Activated T-cell treated with anti-CD3 and anti-CD28 coated beads for 4 hours (primary cell): ENCODE measurements at regions not wholly inside any gene's neighbourhood (a gene's known extent, or its start where the extent isn't known, plus 50 kb on each side); places are given as distances from the start of the nearest gene placed in this dataset.

ENCODE experiments used
- DNase-seq: peaks from one replicate; pipeline ENCODE4 v3.0.0-alpha.2; 2020

- no peak for DNase-seq
These were observed 236.0 kb upstream of the CIBAR2 start for GRCh38 chr16:85348065-85348840.

DNA sequence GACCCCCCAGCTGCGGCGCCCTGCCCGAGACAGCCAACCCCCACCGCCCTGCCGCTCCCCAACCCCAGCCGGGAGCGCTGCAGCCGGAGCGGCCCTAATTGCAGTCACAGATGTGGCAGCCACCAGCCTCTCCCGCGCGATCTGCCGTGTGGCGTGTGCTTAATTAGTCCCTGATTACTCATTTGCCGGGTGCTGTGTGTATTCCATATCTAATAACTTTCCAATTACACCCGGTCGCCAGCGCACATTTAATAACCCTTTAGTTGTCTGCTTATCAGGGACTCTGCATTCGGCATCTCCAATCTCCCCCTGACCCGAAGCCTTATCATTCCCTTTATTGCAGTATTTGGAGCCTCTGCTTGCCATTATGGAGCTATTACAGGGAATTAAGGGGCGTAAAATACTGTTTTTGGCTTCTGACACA, 236.7 kb upstream of the CIBAR2 start:
- no peak for DNase-seq

DNA sequence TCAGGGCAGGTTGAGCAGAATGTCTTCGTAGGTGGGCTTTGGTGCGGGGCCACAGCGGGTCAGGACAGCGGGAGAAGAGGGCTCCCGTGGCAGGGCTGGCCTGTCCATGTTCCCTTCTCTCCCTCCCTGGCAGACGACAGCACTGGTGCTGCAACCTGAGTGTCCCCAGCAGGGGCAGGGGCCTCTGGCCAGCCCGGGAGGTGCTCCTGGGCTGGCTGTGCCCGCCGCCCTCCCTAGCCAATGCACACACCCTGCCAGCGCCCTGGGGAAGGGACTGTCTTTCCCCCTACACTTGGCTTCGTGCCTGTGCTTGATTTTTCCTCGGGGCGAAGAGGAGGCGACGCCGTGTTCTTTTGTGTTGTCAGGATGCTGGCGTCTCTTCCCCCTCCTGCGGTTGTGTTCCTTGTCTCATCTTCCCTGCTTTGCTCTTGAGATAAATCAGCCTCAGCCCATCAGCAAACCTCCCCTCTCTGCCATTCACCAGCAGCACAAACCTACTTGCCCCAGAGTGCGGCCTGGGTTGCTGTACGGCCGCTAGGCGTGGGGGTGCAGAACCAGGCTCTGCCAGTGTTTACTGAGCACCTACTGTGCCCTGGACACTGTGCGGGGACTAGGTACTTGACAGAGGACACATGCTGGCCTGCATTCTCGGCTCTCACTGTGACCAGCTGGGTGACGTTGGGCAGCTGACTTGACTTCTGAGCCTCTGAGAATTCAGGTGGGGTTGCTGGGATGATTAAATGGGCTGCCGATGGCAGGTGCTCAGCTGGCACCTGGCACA, 237.3 kb upstream of the CIBAR2 start:
- DNase-seq, result no peak

GRCh38 chr16:85350146-85350728, 238.0 kb upstream of the CIBAR2 start:
- DNase-seq, result no peak

DNA sequence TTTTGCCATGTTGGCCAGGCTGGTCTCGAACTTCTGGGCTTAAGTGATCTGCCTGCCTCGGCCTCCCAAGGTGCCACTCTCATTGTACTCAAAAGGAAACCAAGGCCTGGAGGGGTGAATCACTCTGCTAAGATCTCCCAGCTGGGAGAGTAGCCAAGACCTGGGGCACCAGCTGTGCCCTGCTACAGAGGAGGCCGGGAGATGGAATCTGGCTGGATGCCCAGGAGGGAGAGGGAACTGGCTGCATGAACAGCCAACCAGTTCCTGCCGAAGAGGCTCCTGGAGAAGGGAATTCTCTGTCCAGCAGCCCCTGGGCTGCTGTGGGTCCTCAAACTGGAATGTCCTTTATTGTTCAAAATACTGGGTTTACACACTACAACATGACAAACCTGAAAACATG, 238.7 kb upstream of the CIBAR2 start:
- DNase-seq, result no peak

GRCh38 chr16:85353013-85353412, 240.7 kb upstream of the CIBAR2 start:
- no peak for DNase-seq

DNA sequence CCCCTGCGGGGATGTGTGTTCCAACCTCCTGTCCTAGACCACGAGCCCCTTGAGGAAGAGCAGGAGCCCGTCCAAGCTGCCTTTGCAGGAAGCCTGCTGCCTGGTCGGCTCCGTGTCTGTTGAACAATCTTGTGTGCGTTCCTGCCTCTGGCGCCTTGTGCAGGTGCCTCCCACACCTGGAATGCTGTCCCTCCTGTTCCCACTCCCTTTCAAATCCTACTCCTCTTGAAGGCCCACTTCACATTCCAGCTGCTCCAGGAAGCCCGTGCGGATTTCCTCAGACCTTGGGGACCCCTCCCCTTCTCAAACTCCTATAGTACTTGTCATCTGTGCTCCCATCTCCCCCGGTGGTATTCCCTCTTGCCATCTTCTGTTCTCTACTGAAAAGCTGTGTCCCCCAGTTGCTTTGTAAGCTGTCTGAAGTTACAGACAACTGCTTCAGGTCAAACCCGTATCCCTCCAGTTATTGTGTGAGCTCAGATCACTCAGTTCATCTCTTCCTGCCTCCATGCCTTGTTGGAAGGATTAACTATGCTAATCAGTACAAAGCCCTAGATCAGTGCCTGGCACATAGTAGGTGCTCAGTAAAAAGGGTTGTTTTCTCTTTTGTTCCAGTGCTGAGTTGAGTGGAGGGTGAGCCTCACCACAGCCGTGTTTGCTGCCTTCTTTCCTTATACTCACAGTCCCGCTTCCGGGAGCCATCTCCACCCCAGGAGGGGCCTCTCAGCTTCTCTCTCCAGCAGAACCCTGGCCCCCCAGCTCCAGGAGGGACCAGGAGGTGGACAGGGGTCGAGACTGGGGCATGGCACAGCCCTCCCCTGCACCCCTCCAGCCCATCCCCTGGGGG, 241.8 kb upstream of the CIBAR2 start:
- no peak for DNase-seq

GRCh38 chr16:85354686-85355514, 242.6 kb upstream of the CIBAR2 start:
- DNase-seq, result no peak

DNA sequence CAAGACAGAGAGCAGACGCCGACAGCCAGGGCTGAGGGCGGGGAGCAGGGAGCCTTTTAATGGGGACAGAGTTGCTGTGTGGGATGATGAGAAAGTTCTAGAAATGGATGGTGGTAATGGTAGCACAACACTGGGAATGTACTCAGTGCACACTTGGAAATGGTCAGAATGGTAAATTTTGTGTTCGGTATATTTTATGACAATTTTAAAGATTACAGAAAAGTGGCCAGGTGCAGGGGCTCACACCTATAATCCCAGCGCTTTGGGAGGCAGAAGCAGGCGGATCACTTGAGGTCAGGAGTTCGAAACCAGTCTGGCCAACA, 243.2 kb upstream of the CIBAR2 start:
- no peak for DNase-seq

- no peak for DNase-seq
These were observed 243.9 kb upstream of the CIBAR2 start for GRCh38 chr16:85356157-85356556.

DNA sequence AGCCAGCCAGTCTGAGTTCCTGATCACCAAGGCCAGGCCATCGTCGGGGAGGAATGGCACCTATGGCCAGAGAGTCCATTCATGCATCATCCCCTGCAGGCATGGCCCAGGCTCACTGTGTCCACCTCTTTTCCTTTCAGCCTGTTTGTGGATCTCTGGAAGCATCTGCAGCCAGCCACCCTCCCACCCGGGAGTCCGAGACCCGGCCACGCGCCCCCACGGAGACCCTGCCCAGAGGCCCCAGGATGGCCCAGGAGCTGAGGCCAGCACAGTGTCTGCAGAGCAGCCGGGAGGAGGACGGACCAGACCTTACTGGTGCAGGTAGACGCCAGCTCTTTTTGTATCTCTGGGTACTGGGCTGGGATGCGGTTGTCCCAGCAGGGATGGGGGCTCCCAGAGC, 245.1 kb upstream of the CIBAR2 start:
- DNase-seq, result no peak

- no peak for DNase-seq
These were observed 245.7 kb upstream of the CIBAR2 start for GRCh38 chr16:85357924-85358505.

GRCh38 chr16:85358704-85359146, 246.5 kb upstream of the CIBAR2 start:
- no peak for DNase-seq

GRCh38 chr16:85359147-85359822, 247.0 kb upstream of the CIBAR2 start:
- DNase-seq, result no peak

DNA sequence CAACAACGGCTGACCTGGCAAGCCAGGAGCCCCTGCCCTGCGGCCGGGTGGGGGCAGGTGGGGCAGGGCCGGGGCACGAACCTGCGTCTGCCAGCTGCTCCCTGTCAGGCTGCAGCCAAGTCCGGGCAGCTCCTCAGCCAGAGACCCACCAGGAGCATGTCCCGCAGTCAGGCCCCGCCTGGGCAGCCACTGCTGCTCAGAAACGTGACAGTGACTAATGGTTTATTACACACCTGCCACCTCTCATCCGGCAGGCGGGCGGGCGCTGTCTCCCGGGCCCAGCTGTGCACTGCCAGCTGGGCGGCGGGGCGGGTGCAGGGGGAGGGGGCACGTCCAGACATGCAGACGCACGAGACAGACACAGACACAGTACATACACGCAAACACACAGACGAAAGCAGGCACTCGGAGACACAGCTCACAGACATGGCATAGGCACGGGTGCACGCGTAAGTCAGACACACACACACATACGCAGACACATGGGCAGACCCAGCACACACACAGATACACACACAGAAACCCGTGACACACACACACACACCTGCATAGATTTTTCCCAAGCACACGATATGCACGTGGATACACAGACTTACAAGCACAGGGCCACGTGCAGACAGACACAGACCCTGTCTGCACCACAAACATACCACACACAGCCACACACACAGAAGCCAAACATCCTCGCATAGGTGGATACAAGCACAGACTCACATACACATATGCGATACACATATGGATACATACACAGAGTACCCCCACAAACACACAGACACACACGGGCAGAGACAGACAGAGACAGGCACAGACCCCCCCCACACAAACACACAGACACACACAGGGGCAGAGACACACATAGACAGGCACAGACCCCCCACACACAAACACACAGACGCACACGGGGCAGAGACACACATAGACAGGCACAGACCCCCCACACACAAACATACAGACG, 248.3 kb upstream of the CIBAR2 start:
- DNase-seq, result no peak

- DNase-seq, result no peak
These were observed 249.3 kb upstream of the CIBAR2 start for GRCh38 chr16:85361441-85362118.

- DNase-seq, result no peak
These were observed 250.2 kb upstream of the CIBAR2 start for GRCh38 chr16:85362443-85362842.

- no peak for DNase-seq
These were observed 249.7 kb upstream of the GSE1 start for GRCh38 chr16:85363427-85363826.

- DNase-seq, result no peak
These were observed 249.2 kb upstream of the GSE1 start for GRCh38 chr16:85363881-85364280.
